Smooth muscle cell of the brain vasculature (primary cell): ENCODE measurements at regions not wholly inside any gene's neighbourhood (a gene's known extent, or its start where the extent isn't known, plus 50 kb on each side); places are given as distances from the start of the nearest gene placed in this dataset.
"Not testable (repeated sequence)": the region's sequence is repeated elsewhere in the genome, so short reads cannot be mapped to it uniquely, and the experiment has no call there.

Experiments
- DNase-seq: peaks from one replicate; pipeline ENCODE4 v3.0.0-alpha.2; 2012; ENCODE audit warnings: low read depth, low spot score

GRCh38 chr5:29277642-29278041 lies 1915.8 kb upstream of the CDH6 start:
- DNase-seq = no peak

DNA sequence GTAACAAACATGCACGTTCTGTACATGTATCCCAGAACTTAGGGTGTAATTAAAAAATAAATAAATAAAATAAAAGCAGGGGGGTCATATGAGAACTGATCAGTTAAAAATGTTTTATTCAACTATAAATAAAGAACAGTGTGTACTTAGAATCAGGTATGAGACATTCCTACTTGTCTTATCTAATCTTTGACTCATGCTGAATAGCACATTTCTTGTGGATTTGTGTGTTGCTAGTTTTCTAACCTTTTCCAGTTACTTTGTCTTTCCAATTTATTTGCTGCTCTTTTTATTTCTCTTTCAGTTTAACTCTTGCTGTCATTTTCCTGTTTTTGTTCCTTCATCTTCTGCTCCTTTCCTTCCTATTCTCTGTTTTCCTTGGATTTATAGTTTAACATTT lies 1917.1 kb upstream of the CDH6 start:
- DNase-seq = no peak

DNA sequence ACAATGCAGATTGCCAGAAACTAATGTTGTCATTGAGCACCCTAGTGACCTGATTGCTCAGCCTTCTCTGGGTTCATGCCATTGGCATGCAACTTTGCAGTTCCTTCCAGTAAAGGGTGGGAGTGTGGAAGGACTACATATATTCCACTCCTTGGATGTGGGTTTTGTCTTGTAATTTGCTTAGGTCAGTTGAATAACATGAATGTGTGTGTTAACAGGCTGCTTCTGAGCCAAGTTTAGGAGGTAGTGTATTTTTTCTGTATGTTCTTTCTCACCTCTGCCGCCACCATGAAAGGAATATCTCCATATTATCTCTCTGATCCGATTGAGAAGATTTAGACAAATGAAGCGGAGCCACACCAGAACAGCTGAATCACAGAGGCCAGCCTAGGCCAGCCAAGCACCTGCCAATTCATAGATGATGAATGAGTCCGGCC lies 1929.6 kb upstream of the CDH6 start:
- DNase-seq = no peak

GRCh38 chr5:29262339-29263123 lies 1931.0 kb upstream of the CDH6 start:
- no peak for DNase-seq

- no peak for DNase-seq
Measured at GRCh38 chr5:29261213-29261612, 1932.3 kb upstream of the CDH6 start.

DNA sequence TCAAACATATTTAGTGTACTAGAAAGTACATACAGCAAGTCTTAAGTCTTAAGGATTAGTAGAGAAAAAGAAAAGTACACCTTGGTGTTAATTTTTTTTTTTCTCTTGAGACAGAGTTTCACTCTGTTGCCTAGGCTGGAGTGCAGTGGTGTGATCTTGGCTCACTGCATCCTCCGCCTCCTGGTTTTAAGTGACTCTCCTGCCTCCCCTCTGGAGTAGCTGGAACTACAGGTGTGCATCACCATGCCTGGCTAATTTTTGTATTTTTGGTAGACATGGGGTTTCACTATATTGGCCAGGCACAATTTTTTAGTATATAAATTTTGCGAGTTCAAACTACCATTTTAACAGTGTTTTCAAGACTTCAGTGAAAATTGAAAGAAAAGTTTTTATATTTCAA lies 1941.1 kb upstream of the CDH6 start:
- DNase-seq = no peak

DNA sequence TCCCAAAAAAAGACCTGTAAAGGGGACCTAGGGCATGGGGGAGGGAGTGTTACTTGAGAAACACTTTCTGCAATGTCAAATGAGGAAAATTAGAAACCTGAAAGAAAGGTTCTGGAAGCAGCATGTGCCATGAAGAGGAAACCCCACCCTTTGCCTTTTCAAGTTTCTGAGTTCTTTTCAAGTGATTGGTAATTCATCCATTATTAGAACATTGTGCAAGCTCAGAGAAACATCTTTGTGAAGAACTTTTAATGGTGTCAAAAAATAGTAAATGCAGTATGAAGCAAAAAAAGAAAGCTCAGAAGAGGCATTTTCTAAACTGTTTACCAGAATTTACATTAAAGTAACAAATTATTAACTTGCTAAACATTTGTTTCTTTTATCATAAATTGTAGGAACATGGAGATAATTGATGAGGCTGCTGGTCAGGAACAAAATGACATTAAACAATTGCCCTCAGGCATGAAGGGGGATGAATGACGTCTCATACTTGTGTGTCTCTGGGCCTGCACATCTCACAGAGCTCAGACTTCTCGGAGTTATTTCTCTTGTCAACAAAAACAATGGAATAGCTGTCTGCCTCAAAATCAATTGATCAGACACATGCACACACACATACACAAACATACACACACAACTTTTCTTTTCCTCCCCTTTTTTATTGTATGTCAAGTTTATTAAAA lies 1946.0 kb upstream of the CDH6 start:
- DNase-seq = no peak

DNA sequence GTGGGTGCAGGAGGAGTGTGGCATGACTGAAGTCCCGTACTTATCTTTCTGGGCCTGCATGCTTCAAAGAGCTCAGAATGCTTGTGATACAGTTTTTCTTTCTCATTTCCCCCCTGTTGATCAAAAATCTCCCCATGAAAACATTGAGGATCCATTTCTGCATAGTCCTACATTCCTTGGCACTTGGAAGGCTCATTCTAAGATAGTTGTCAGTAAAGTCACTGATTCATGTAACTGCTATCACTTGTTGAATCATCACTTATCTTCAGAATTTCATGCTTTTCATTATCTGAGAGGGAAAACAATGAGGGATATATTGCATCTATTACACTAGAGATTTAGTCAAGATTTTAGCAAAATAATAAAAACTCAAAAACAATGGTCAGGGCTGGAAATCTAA lies 1953.1 kb upstream of the CDH6 start:
- no peak for DNase-seq

- no peak for DNase-seq
Measured at GRCh38 chr5:29239606-29240005, 1953.9 kb upstream of the CDH6 start.

GRCh38 chr5:29238115-29238514 lies 1955.4 kb upstream of the CDH6 start:
- no peak for DNase-seq

DNA sequence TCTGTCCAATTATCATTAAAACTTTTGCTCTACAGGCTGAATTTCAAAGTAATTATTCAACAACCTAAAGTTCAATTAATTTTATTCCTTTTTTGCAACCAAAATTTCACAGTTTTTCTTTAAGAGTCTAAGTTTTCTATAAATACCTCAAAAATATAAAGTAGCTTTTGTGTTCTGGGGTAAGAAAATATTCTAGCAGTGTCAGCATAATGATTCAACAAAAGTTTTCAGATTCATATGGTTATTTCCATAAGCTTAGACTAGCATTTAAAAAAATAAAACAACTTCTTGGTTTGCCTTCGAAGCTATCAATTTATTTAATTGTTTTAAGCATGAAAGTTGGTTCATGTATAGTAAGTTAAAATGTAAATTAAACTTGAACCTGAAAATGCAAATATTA lies 1962.3 kb upstream of the CDH6 start:
- DNase-seq = no peak

GRCh38 chr5:29230591-29230990 lies 1962.9 kb upstream of the CDH6 start:
- DNase-seq = no peak

- no peak for DNase-seq
Measured at GRCh38 chr5:29229461-29229860, 1964.0 kb upstream of the CDH6 start.

DNA sequence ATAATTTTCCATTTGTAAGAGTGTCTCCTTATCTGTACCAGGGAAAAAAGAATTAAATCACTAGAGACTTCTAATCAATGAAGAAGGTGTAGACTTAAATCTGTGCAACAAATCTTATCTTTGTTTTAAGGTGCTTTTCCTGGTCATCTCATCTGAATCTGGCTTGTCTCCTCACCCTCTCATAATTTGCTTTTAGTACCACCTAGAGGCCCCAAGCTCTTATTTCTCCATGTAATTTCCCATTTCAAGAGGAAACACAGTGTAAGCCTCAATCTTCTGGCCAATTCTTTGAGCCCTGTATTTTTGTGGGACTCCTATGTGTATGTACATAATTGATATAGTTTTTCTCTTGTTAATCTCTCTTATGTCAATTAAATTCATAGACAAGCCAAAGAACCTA lies 1975.3 kb upstream of the CDH6 start:
- DNase-seq = no peak

DNA sequence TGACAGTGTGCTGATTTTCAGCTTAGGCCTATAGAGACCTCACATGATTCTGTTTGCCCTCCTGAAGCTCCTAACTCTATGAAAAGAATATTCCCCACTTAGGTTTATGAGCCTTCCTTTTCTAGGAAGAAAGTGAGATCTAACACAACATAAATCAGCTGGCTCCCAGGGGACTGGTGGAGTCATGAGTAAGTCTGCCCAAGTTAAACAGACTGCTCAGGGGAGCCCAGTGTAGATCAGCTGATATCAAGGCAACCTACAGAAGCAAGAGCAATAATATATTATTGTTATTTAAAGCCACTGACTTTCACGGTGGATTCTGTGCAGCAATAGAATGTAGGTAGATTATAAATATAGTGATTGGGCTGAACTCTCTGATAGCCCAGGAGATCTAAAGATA lies 1978.6 kb upstream of the CDH6 start:
- DNase-seq = no peak

- DNase-seq = no peak
Measured at GRCh38 chr5:29213475-29213874, 1980.0 kb upstream of the CDH6 start.

DNA sequence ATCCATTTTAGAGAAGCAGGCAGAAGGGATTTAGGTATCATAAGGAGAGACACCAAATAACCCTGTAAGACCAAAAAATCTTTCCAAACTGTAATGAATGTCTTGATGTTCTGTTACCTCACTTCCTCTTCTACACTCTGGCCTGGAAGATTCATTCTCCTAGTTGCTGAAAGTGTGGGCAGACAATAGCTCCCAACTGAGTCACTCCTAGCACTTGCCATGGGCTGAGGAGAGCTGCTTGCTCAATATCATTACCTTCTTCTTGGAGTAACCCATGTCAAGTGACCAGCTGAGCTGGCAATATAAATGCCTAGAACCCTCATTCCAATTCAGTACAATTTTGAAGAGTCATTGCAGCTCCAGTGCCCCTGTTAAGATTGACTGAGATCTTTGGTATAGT lies 1985.5 kb upstream of the CDH6 start:
- DNase-seq = no peak

GRCh38 chr5:29203049-29203448 lies 1990.4 kb upstream of the CDH6 start:
- no peak for DNase-seq

DNA sequence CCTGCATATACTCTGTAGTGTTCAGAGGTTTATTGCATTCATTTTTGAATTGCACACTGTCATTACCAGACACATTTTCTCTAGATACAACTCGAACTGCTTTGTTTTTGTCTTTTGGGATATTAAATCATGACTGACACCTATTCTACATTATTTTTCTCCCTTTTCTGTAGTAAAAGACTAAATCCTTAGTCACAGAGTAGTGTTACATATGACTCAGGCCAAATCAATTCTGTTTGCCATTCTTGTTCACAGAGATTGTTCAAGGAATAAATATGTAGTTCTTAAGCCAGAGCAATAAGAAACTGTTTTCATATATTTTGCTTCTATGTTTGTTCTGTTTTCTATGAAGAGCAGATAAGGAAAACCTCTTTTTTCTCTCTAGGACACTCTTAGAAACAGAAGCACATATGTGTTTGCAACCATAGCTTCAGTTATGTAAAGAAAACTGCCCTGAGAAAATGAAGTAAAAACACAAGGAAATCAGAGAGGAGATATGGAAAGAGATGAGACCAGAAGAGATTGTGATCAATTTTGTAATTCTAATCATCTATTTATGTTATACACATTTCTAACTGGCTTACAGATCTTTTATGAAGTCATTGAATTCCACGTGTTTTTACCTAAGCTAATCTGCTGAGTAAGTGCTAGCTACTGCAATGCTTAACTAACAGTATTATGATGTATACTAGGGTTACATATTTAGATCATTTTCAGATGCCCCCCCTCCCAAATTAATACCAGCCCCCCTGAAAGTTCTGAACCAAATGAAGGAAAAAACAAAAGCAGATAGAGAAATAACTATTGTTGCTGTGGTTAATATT lies 1995.6 kb upstream of the CDH6 start:
- no peak for DNase-seq

- no peak for DNase-seq
Measured at GRCh38 chr5:29193972-29194371, 1999.5 kb upstream of the CDH6 start.

- not testable (repeated sequence) for DNase-seq
Measured at GRCh38 chr5:29191269-29192048, 2002.0 kb upstream of the CDH6 start.

GRCh38 chr5:29190398-29190797 lies 2003.1 kb upstream of the CDH6 start:
- DNase-seq = not testable (repeated sequence)
